ENCODE measurements at regions not wholly inside any gene's neighbourhood (a gene's known extent, or its start where the extent isn't known, plus 50 kb on each side); places are given as distances from the start of the nearest gene placed in this dataset.

- TF ChIP-seq, protein P1, sequence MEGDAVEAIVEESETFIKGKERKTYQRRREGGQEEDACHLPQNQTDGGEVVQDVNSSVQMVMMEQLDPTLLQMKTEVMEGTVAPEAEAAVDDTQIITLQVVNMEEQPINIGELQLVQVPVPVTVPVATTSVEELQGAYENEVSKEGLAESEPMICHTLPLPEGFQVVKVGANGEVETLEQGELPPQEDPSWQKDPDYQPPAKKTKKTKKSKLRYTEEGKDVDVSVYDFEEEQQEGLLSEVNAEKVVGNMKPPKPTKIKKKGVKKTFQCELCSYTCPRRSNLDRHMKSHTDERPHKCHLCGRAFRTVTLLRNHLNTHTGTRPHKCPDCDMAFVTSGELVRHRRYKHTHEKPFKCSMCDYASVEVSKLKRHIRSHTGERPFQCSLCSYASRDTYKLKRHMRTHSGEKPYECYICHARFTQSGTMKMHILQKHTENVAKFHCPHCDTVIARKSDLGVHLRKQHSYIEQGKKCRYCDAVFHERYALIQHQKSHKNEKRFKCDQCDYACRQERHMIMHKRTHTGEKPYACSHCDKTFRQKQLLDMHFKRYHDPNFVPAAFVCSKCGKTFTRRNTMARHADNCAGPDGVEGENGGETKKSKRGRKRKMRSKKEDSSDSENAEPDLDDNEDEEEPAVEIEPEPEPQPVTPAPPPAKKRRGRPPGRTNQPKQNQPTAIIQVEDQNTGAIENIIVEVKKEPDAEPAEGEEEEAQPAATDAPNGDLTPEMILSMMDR (IDR thresholded peaks at IDR 0.05; ENCODE audit: low read depth, low read length) = no peak
- no peak for DNase-seq (ENCODE audit: extremely low read depth, low read depth)
These were observed 75.1 kb downstream of the LINGO1 start for GRCh38 chr15:77557564-77557963.

DNA sequence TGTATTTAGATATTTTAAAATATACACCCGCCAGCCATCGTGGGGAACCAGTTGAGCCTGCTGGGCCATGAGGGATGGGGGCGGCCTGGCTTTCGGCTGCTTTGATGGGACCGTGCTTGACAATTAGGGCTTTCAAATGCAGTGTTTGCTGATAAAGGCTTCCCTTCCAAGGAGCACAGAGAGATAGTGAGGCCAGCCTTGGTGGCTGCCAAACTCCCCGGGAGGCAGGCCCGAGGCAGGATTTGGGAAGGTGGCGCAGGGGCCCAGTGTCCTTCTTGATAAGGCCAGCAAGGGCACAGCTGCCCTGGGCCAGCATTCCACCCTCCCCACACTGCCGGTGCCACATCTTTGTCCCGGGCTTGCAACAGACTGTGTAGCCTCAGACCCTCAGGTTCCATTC, 75.6 kb downstream of the LINGO1 start:
- no peak for DNase-seq (ENCODE audit: extremely low read depth, low read depth)
- TF ChIP-seq, protein P1 (IDR thresholded peaks at IDR 0.05; ENCODE audit: low read depth, low read length) = no peak

GRCh38 chr15:77556622-77557021, 76.1 kb downstream of the LINGO1 start:
- no peak for DNase-seq (ENCODE audit: extremely low read depth, low read depth)
- TF ChIP-seq, protein P1 (IDR thresholded peaks at IDR 0.05; ENCODE audit: low read depth, low read length) = no peak

DNA sequence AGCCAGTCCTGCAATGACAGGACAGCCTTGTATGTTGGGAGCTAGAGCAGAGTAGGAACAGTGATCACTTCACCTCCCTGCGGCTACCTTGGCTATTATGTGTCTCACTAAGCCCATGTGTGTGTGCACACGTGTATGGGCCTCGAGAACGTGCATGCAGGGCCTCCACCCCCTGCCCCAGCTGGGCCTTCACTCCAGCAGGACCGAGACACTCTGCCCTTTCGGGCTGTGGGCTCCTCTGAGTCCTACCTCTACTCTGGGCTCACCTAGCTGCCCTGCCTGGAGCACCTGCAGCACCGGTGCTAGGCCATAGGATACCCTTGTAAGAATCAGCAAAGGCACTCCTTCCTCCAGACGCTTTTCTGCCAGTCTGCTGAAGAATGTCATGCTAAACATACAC, 77.5 kb downstream of the LINGO1 start:
- TF ChIP-seq, protein P1 (IDR thresholded peaks at IDR 0.05; ENCODE audit: low read depth, low read length) = no peak
- DNase-seq (ENCODE audit: extremely low read depth, low read depth) = no peak

DNA sequence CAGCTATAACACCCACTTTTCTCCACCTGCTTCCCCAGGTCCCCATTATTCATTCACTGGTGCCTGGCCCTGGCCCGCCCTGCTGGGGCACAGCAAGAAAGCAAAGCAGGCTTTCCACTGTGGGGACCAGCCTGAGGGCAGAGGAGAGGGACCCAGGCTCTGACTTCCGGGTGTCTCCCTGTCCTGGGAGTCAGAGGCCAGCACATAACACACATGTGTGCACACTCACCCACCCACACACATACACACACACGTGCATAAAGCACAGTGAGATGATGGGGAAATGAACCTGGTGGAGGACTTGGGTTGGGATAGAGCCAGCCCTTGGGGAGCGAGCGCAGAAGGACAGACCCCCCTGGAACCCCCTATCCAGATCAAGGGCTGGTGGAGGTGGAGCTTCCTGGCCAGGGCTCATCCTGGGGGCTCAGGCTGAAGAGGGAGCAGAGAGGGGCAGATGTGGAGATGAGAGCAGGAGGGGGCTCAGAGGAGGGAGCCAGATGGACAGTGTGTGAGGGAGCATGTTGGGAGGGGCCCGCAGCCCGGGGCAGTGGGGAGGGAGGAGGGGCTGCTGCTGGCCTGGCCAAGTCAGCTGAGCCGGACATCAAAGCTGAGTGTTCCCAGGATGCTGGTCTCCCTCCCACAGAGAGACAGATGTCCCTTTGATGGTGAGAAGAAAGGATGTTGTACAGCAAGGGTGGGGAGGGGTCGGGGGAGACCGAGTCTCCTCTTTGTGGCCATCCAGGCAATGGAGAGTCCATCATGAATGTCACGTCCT, 78.2 kb downstream of the LINGO1 start:
- no peak for DNase-seq (ENCODE audit: extremely low read depth, low read depth)
- TF ChIP-seq, protein P1 (IDR thresholded peaks at IDR 0.05; ENCODE audit: low read depth, low read length) = no peak

- no peak for DNase-seq (ENCODE audit: extremely low read depth, low read depth)
These were observed 79.0 kb downstream of the LINGO1 start for GRCh38 chr15:77553695-77554094.

GRCh38 chr15:77553257-77553656, 79.5 kb downstream of the LINGO1 start:
- DNase-seq (ENCODE audit: extremely low read depth, low read depth) = no peak
- TF ChIP-seq, protein P1 (IDR thresholded peaks at IDR 0.05; ENCODE audit: low read depth, low read length) = no peak

More at GRCh38 chr15:77553695-77554094, 79.0 kb downstream of the LINGO1 start:
- TF ChIP-seq, protein P1 (IDR thresholded peaks at IDR 0.05; ENCODE audit: low read depth, low read length) = no peak

Measured in AG09319 (cell line).